ENCODE measurements at regions not wholly inside any gene's neighbourhood (a gene's known extent, or its start where the extent isn't known, plus 50 kb on each side); places are given as distances from the start of the nearest gene placed in this dataset.

DNA sequence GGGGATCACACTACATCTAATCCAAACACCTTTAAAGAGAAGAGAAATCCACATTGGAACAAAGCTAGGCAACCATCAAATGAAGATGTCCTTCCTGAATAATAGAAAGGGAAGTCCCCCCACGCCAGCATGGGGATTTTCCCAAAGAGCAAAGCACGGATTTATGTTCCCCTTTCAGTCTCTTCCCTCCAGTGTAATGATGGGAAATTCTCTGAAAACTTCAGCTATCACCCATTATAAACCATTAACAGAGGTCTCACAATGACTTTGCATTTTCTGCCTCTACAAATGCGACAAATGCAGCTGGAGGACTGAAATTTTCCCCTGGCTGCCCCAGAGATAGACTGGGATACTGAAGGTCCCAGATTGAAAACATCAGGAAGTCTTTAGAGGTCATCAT, 368.7 kb downstream of the EFNA5 start:
- no peak for TF ChIP-seq GABPA (IDR thresholded peaks at IDR 0.05 in 1 of 2, conservative IDR thresholded peaks at IDR 0.05 in 1 of 2)
- no peak for TF ChIP-seq SP1 (IDR thresholded peaks at IDR 0.05)
- TF ChIP-seq, protein P1, sequence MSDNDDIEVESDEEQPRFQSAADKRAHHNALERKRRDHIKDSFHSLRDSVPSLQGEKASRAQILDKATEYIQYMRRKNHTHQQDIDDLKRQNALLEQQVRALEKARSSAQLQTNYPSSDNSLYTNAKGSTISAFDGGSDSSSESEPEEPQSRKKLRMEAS (IDR thresholded peaks at IDR 0.05), result no peak
- TF ChIP-seq, protein P2, sequence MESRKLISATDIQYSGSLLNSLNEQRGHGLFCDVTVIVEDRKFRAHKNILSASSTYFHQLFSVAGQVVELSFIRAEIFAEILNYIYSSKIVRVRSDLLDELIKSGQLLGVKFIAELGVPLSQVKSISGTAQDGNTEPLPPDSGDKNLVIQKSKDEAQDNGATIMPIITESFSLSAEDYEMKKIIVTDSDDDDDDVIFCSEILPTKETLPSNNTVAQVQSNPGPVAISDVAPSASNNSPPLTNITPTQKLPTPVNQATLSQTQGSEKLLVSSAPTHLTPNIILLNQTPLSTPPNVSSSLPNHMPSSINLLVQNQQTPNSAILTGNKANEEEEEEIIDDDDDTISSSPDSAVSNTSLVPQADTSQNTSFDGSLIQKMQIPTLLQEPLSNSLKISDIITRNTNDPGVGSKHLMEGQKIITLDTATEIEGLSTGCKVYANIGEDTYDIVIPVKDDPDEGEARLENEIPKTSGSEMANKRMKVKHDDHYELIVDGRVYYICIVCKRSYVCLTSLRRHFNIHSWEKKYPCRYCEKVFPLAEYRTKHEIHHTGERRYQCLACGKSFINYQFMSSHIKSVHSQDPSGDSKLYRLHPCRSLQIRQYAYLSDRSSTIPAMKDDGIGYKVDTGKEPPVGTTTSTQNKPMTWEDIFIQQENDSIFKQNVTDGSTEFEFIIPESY (IDR thresholded peaks at IDR 0.05), result no peak
- no peak for TF ChIP-seq JUND (IDR thresholded peaks at IDR 0.05)
- TF ChIP-seq, protein P3, sequence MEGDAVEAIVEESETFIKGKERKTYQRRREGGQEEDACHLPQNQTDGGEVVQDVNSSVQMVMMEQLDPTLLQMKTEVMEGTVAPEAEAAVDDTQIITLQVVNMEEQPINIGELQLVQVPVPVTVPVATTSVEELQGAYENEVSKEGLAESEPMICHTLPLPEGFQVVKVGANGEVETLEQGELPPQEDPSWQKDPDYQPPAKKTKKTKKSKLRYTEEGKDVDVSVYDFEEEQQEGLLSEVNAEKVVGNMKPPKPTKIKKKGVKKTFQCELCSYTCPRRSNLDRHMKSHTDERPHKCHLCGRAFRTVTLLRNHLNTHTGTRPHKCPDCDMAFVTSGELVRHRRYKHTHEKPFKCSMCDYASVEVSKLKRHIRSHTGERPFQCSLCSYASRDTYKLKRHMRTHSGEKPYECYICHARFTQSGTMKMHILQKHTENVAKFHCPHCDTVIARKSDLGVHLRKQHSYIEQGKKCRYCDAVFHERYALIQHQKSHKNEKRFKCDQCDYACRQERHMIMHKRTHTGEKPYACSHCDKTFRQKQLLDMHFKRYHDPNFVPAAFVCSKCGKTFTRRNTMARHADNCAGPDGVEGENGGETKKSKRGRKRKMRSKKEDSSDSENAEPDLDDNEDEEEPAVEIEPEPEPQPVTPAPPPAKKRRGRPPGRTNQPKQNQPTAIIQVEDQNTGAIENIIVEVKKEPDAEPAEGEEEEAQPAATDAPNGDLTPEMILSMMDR (IDR thresholded peaks at IDR 0.05; ENCODE audit: low read depth, low read length, missing input control), result no peak
- no peak for TF ChIP-seq TAF1 (conservative IDR thresholded peaks at IDR 0.05)
- TF ChIP-seq, protein P4, sequence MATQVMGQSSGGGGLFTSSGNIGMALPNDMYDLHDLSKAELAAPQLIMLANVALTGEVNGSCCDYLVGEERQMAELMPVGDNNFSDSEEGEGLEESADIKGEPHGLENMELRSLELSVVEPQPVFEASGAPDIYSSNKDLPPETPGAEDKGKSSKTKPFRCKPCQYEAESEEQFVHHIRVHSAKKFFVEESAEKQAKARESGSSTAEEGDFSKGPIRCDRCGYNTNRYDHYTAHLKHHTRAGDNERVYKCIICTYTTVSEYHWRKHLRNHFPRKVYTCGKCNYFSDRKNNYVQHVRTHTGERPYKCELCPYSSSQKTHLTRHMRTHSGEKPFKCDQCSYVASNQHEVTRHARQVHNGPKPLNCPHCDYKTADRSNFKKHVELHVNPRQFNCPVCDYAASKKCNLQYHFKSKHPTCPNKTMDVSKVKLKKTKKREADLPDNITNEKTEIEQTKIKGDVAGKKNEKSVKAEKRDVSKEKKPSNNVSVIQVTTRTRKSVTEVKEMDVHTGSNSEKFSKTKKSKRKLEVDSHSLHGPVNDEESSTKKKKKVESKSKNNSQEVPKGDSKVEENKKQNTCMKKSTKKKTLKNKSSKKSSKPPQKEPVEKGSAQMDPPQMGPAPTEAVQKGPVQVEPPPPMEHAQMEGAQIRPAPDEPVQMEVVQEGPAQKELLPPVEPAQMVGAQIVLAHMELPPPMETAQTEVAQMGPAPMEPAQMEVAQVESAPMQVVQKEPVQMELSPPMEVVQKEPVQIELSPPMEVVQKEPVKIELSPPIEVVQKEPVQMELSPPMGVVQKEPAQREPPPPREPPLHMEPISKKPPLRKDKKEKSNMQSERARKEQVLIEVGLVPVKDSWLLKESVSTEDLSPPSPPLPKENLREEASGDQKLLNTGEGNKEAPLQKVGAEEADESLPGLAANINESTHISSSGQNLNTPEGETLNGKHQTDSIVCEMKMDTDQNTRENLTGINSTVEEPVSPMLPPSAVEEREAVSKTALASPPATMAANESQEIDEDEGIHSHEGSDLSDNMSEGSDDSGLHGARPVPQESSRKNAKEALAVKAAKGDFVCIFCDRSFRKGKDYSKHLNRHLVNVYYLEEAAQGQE (IDR thresholded peaks at IDR 0.05), result no peak
- TF ChIP-seq, protein P5, sequence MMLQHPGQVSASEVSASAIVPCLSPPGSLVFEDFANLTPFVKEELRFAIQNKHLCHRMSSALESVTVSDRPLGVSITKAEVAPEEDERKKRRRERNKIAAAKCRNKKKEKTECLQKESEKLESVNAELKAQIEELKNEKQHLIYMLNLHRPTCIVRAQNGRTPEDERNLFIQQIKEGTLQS (IDR thresholded peaks at IDR 0.05), result no peak
- TF ChIP-seq NR2F2 (IDR thresholded peaks at IDR 0.05), result no peak
- no peak for TF ChIP-seq HNF4G (IDR thresholded peaks at IDR 0.05)
- no peak for TF ChIP-seq RAD21 (IDR thresholded peaks at IDR 0.05)
- no peak for TF ChIP-seq HNF4A (conservative IDR thresholded peaks at IDR 0.05)
- TF ChIP-seq FOXA1 (IDR thresholded peaks at IDR 0.05), result no peak
- TF ChIP-seq EGR1 (IDR thresholded peaks at IDR 0.05; ENCODE audit: low read depth in 2 of 2), result no peak
- Histone ChIP-seq H3K27ac (ENCODE audit: low read depth in 1 of 2, low read length in 2 of 2) (no peak overlapping the region), H3K9ac (ENCODE audit: low read depth in 1 of 2, low read length in 2 of 2) (no peak overlapping the region), H3K27me3 (ENCODE audit: control insufficient read depth in 4 of 4, insufficient read depth in 4 of 4, low read length in 3 of 4) (peaks cover 0 to 2% (median 0%) of the 10 kb centered on the region in 4 donors), H3K4me1 (ENCODE audit: control insufficient read depth in 4 of 4, insufficient read depth in 4 of 4, low read length in 3 of 4) (no peaks in the 10 kb centered on the region), H3K36me3 (ENCODE audit: control insufficient read depth in 4 of 4, insufficient read depth in 3 of 4, low read depth in 1 of 4, low read length in 3 of 4) (no peaks in the 10 kb centered on the region), H3K9me3 (ENCODE audit: control insufficient read depth in 4 of 4, low read length in 3 of 4) (no peaks in the 10 kb centered on the region), H3K4me3 (ENCODE audit: low read depth in 1 of 3, low read length in 3 of 3) (no peak overlapping the region)
- no peak for DNase-seq (ENCODE audit: low spot score)
- WGBS, result 81% methylated on average over 3 of the region's 3 CpGs

DNA sequence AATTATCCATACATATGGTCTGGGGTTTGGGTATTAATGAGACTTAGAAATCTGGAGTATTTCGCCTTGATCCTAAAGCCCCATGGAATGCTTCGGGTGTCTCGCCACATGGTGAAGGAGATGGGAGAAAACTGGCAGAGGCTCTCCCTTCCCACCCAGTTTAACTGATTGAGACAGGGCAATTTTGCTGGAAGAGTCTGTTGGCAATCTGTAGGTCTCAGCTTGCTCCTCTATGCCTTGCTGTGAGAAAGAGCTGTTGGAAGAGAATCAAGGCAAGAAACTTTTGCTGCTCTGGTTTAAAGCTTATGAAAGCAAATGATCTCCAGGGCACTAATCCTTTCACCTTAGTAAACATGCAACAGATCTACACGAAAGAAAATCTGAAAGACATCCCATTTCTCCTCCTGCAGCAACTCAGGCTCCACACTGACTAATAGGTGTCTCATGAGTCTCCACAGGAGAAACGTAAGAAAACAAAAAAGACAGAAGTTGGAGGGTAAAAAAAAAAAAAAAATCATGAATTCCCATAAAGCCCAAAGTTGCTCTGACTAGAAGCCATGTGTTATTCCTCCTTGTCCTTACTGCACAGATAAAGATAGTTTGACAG, 369.9 kb downstream of the EFNA5 start:
- Histone ChIP-seq H3K36me3 (ENCODE audit: control insufficient read depth in 4 of 4, insufficient read depth in 3 of 4, low read depth in 1 of 4, low read length in 3 of 4) (no peaks in the 10 kb centered on the region), H3K9me3 (ENCODE audit: control insufficient read depth in 4 of 4, low read length in 3 of 4) (no peaks in the 10 kb centered on the region), H3K27me3 (ENCODE audit: control insufficient read depth in 4 of 4, insufficient read depth in 4 of 4, low read length in 3 of 4) (peaks cover 0 to 2% (median 0%) of the 10 kb centered on the region in 4 donors), H3K4me1 (ENCODE audit: control insufficient read depth in 4 of 4, insufficient read depth in 4 of 4, low read length in 3 of 4) (no peaks in the 10 kb centered on the region), H3K27ac (ENCODE audit: low read depth in 1 of 2, low read length in 2 of 2) (no peak overlapping the region), H3K4me3 (ENCODE audit: low read depth in 1 of 3, low read length in 3 of 3) (no peak overlapping the region), H3K9ac (ENCODE audit: low read depth in 1 of 2, low read length in 2 of 2) (no peak overlapping the region)
- DNase-seq (ENCODE audit: low spot score), result no peak
- WGBS, result 64% methylated on average over 5 of the region's 5 CpGs
- no peak for TF ChIP-seq FOXA1 (IDR thresholded peaks at IDR 0.05)
- TF ChIP-seq HNF4G (IDR thresholded peaks at IDR 0.05), result no peak
- TF ChIP-seq, protein P2 (IDR thresholded peaks at IDR 0.05), result no peak
- TF ChIP-seq HNF4A (conservative IDR thresholded peaks at IDR 0.05), result no peak
- no peak for TF ChIP-seq RXRA (IDR thresholded peaks at IDR 0.05)
- TF ChIP-seq FOXA2 (IDR thresholded peaks at IDR 0.05), result no peak
- TF ChIP-seq RAD21 (IDR thresholded peaks at IDR 0.05), result no peak
- TF ChIP-seq, protein P5 (IDR thresholded peaks at IDR 0.05), result no peak
- no peak for TF ChIP-seq EGR1 (IDR thresholded peaks at IDR 0.05; ENCODE audit: low read depth in 2 of 2)
- TF ChIP-seq, protein P4 (IDR thresholded peaks at IDR 0.05), result no peak

All from liver (tissue), 8 donors.